GM12865 (cell line): ENCODE measurements at regions not wholly inside any gene's neighbourhood (a gene's known extent, or its start where the extent isn't known, plus 50 kb on each side); places are given as distances from the start of the nearest gene placed in this dataset.
"Not testable (repeated sequence)": the region's sequence is repeated elsewhere in the genome, so short reads cannot be mapped to it uniquely, and the experiment has no call there.

Experiments
- DNase-seq: peaks from one replicate; pipeline ENCODE4 v3.0.0; 2010; ENCODE audit warnings: low read depth
- H3K4me3 ChIP-seq: 2 replicates; pipeline ENCODE4 v1.5.1; 2011; ENCODE audit warnings: mild to moderate bottlenecking, low read depth, low read length, control low read depth
- CTCF ChIP-seq: IDR thresholded peaks from 2 replicates; pipeline ENCODE4 v1.5.1; 2011; ENCODE audit warnings: low read length, control low read depth, low read depth, inconsistent platforms; ENCODE audit not compliant: insufficient read depth; ENCODE audit errors: missing control alignments

DNA sequence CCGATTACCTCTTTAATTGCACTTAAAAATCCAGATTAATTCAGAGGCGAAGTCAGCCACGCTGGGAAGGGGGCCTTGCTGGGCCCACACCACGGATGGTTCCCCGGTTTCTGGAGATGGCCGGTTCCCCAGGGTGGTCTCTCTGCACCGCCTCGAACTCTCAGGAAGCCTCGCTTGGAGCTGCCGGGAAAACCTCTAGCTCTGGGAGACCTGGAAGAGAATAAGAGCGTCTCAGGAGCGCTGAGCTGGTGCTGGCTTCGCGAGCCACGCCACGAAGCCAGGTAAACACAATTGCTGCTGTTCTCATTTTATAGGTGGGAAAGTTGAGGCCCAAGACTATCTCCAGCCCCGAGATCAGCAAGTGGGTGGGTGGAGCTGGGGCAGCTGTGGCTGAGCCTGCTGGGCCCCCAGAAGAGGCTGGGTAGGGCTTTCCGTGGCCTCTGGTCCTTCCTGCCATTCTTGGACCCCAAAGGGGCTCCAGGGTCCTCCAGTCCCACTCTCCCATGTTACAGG is 110.4 kb downstream of the MICALL2 start:
- no peak for TF ChIP-seq CTCF
- H3K4me3 ChIP-seq: no peak overlapping the region
- no peak for DNase-seq

DNA sequence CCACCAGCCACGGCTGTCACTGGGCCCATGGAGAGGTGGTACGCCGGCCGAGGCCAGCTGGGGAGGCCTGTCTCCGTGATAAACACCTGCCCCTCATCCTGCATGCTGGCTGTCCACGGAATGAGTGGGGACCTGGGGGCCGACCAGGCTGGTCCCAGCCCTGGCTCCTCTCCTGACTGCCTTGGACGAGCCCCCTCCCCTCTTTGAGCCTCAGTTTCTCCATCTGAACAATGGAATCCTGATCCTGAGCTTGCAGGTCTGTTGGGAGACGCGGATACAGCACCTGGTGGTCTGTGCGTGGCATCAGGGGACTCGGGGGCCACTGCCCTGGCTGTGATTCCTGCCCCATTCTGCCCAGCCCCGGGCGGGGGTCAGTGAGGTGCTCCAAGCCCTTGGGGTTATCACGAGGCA is 109.9 kb downstream of the MICALL2 start:
- DNase-seq: no peak
- no peak for TF ChIP-seq CTCF
- H3K4me3 ChIP-seq: no peak overlapping the region

- no peak overlapping the region for H3K4me3 ChIP-seq
- no peak for DNase-seq
- TF ChIP-seq CTCF: no peak
Observed at GRCh38 chr7:1351881-1352625, 107.2 kb downstream of the MICALL2 start.

DNA sequence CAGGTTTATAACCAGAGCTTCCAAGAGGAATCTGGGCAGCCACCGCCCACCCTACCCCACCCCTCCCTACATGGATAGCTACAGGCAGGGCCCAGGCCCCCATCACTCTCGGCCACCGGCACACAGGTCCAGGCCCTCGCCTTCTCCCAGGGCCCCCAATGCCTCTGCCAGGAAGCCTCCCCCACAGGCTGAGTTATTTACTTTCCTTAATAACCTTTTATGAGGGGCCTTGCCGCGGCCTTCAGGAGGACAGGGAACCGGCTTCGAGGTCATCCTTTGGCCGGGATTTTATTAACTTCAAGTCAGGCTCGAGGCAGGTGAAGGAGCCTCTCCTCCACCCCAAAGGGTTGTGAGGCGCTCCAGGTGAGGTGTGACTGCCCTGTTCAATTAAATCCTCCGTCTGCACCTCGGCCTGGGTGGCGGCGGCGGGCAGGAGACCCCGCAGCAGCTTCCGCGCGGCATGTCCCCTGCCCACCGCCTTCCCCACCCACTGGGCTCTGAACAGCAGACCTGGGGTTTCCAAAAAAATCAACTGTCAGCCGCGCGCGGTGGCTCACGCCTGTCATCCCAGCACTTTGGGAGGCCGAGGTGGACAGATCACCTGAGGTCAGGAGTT is 106.5 kb downstream of the MICALL2 start:
- no peak for DNase-seq
- H3K4me3 ChIP-seq: no peak overlapping the region
- no peak for TF ChIP-seq CTCF

DNA sequence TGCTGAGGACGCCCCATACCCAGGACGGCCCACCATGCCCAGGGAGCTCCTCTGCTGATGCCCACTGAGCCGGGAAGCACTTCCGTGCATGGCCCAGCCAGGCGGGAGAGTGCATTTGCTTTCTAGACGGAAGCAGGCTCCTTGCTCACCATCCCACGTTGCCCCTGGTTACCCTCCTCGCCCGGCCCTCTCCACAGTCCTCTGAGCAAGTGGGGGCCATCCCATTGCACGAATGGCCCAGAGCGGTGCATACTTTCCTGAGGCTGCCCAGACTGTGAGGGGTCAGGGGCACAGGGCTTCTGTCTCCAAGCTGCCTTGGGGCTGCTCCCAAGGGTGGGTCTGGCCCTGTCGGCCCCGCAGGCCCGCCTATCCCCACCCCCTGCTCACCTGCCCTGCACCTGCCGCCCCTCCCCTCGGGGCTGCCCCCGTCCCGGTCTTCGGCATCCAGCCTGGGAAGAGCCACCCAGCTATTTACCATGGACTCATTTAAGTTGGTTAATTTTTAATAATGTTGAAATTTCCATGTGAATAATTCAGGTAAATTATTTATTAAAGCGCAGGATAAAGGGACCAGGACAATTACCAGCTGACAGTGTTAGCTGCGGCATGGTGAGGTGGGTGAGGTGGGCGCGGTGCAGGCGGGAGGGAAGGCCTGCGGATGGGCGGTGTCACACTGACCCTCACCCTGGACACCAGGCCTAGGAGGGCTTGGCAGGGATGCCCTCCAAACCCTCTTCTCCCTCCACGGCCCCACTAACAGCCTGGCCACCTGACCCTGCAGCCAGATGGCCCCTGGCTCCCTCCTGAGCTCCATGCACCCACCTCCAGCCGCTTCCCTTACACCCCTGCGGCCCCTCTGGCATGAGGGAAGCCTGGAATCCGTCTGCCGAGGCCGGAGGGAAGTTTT is 104.4 kb downstream of the MICALL2 start:
- TF ChIP-seq CTCF: no peak
- no peak overlapping the region for H3K4me3 ChIP-seq
- no peak for DNase-seq

GRCh38 chr7:1355568-1356340 is 103.5 kb downstream of the MICALL2 start:
- DNase-seq: no peak
- no peak for TF ChIP-seq CTCF
- no peak overlapping the region for H3K4me3 ChIP-seq

DNA sequence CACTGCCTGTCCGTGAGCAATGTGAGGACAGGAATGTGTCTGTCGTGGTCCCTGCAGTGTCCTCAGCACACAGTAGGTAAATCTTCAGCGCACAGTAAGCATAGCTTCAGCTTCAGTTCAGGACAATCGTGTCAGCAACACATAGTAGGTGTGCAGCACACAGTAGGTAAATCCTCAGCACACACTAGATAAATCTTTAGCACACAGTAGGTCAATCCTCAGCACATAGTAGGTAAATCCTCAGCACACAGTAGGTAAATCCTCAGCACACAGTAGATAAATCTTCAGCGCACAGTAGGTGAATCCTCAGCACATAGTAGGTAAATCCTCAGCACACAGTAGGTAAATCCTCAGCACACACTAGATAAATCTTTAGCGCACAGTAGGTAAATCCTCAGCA is 102.4 kb downstream of the MICALL2 start:
- not testable (repeated sequence) for DNase-seq

DNA sequence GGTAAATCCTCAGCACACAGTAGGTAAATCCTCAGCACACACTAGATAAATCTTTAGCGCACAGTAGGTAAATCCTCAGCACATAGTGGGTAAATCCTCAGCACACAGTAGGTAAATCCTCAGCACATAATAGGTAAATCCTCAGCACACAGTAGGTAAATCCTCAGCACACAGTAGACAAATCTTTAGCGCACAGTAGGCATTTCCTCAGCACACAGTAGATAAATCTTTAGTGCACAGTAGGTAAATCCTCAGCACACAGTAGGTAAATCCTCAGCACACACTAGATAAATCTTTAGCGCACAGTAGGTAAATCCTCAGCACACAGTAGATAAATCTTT is 102.0 kb downstream of the MICALL2 start:
- DNase-seq, H3K4me3 ChIP-seq: not testable (repeated sequence)

More for the DNA sequence above, 102.4 kb downstream of the MICALL2 start:
- H3K4me3 ChIP-seq: not testable (repeated sequence)
